ENCODE measurements at regions not wholly inside any gene's neighbourhood (a gene's known extent, or its start where the extent isn't known, plus 50 kb on each side); places are given as distances from the start of the nearest gene placed in this dataset.

DNA sequence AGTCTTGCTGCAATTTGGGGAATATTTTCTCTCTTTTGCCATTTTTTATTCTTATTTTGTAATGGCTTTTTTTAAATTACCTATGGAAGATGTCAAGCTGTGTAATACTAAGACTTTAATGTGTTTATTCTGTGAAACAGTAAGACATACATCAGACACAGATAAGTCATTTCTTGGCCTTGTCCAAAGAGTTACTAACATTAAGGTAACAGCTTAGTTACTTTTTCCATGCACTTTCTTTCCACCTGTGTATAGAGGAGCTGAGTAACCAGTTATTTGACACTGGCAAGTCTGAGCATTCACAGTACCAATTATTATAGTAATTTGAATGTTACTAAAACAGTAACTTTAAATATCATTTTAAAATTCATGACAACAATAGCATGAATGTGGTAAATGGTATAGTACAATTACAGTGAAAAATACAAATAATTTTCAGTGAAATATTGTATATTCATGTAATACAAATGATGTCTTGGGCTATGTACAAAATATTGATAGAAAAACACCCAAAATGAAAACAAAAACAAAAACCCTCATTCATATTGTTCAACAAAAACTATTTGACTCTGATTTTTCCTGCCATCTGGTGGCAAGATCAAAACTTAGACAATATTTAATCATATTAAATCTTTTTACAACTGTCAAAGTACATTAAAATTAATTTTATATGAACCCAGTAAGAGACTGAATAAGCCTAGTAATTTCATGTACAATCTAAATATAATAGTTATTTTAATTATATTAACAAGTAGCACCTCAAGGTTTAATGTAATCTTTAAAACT lies 259.8 kb upstream of the SEMA3A start:
- Histone ChIP-seq H3K4me3 (replicated peaks in 1 of 2; ENCODE audit: low read depth in 1 of 2, low read length in 2 of 2) (no peak overlapping the region), H3K36me3 (ENCODE audit: control insufficient read depth in 1 of 2, insufficient read depth in 2 of 2, low read length in 2 of 2) (no peaks in the 10 kb centered on the region), H3K27me3 (ENCODE audit: insufficient read depth, low read length) (no peaks in the 10 kb centered on the region), H3K4me1 (ENCODE audit: control insufficient read depth in 1 of 2, insufficient read depth in 2 of 2, low read length in 2 of 2) (no peaks in the 10 kb centered on the region), H3K4me2 (ENCODE audit: low read length) (no peak overlapping the region), H4K20me1 (ENCODE audit: insufficient read depth) (no peaks in the 10 kb centered on the region), H3K9me2 (ENCODE audit: insufficient read depth) (0 out of 2 replicates have a peak, but pooled peaks cover 2% of the 10 kb centered on the region), H2AFZ (ENCODE audit: low read depth, low read length, poor library complexity, severe bottlenecking) (peak overlapping the region; percentile 81), H3K27ac (ENCODE audit: low read depth, low read length) (no peak overlapping the region), H3K79me2 (ENCODE audit: insufficient read depth, low read length) (no peaks in the 10 kb centered on the region), H3K9me3 (ENCODE audit: control insufficient read depth in 1 of 2, insufficient read depth in 1 of 2, low read depth in 1 of 2, low read length in 2 of 2) (no peaks in the 10 kb centered on the region), H3K9ac (ENCODE audit: low read length) (no peak overlapping the region)
- TF ChIP-seq, protein P1, sequence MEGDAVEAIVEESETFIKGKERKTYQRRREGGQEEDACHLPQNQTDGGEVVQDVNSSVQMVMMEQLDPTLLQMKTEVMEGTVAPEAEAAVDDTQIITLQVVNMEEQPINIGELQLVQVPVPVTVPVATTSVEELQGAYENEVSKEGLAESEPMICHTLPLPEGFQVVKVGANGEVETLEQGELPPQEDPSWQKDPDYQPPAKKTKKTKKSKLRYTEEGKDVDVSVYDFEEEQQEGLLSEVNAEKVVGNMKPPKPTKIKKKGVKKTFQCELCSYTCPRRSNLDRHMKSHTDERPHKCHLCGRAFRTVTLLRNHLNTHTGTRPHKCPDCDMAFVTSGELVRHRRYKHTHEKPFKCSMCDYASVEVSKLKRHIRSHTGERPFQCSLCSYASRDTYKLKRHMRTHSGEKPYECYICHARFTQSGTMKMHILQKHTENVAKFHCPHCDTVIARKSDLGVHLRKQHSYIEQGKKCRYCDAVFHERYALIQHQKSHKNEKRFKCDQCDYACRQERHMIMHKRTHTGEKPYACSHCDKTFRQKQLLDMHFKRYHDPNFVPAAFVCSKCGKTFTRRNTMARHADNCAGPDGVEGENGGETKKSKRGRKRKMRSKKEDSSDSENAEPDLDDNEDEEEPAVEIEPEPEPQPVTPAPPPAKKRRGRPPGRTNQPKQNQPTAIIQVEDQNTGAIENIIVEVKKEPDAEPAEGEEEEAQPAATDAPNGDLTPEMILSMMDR (IDR thresholded peaks at IDR 0.05 in 2 of 3, conservative IDR thresholded peaks at IDR 0.05 in 1 of 3; ENCODE audit: borderline replicate concordance in 1 of 3, insufficient read depth in 1 of 3, low read depth in 2 of 3, low read length in 2 of 3): peak; percentile 11 to 26 (median 22); a peak in 3 of 6 replicates
- TF ChIP-seq RAD21 (IDR thresholded peaks at IDR 0.05; ENCODE audit: low read depth): peak; percentile 49; the same call in 1 of the 2 replicates
- TF ChIP-seq EZH2 (IDR thresholded peaks at IDR 0.05): no peak
- no peak for DNase-seq (ENCODE audit: low read depth, low spot score)
- no peak for ATAC-seq
- BruUV-seq (replicated peaks): no TSS peak
- intact Hi-C loops (cut with micrococcal nuclease): loop anchor here (2.0 kb wide), 1 partner anchor 478 kb away; no protein-coding TSS in a partner anchor
- RAD21 ChIA-PET (ENCODE audit: low non-redundant PET in 1 of 2, low total read pairs in 2 of 2, uncharacterized antibody in 2 of 2, unreplicated experiment in 2 of 2): no interaction called here
- POLR2A ChIA-PET: no interaction called here
- CTCF ChIA-PET: interaction anchor here (0.9 to 2.8 kb wide), 3 partner anchors 267 to 518 kb away, joined by 3 to 9 read pairs (median 3); no protein-coding TSS in a partner anchor

DNA sequence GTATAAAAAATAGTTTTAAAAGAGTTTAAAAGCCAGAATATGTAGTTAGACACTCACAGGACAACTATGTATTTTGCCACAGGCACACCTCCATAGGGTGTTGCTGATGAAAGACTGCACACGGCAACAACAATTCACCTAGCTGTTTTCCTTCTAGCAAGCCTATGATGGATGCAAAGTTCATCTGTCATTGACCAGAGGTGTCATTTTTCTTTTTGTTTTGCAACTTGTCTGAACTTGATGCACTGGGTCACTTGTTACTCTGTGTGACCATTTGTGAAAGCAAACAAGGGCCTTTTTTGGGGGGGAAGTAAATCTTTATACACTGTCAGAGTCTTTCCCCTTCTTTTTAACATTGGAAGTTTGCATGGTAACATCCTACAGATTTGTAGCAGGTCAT lies 258.0 kb upstream of the SEMA3A start:
- no peaks in the 10 kb centered on the region for H3K9me3 ChIP-seq (ENCODE audit: control insufficient read depth in 1 of 2, insufficient read depth in 1 of 2, low read depth in 1 of 2, low read length in 2 of 2)
- no peaks in the 10 kb centered on the region for H3K27me3 ChIP-seq (ENCODE audit: insufficient read depth, low read length)
- H3K4me2 ChIP-seq (ENCODE audit: low read length): no peak overlapping the region
- intact Hi-C loops (cut with micrococcal nuclease): no loop called here
- H3K4me1 ChIP-seq (ENCODE audit: control insufficient read depth in 1 of 2, insufficient read depth in 2 of 2, low read length in 2 of 2): no peaks in the 10 kb centered on the region
- H3K9ac ChIP-seq (ENCODE audit: low read length): no peak overlapping the region
- ATAC-seq (no peak), DNase-seq (ENCODE audit: low read depth, low spot score) (no peak)
- H3K9me2 ChIP-seq (ENCODE audit: insufficient read depth): 0 out of 2 replicates have a peak, but pooled peaks cover 2% of the 10 kb centered on the region
- no peak overlapping the region for H3K4me3 ChIP-seq (replicated peaks in 1 of 2; ENCODE audit: low read depth in 1 of 2, low read length in 2 of 2)
- CTCF ChIA-PET: no interaction called here
- POLR2A ChIA-PET: no interaction called here
- no TSS peak for BruUV-seq (replicated peaks)
- no peak overlapping the region for H3K27ac ChIP-seq (ENCODE audit: low read depth, low read length)
- no peak overlapping the region for H2AFZ ChIP-seq (ENCODE audit: low read depth, low read length, poor library complexity, severe bottlenecking)
- H3K79me2 ChIP-seq (ENCODE audit: insufficient read depth, low read length): no peaks in the 10 kb centered on the region
- no peaks in the 10 kb centered on the region for H3K36me3 ChIP-seq (ENCODE audit: control insufficient read depth in 1 of 2, insufficient read depth in 2 of 2, low read length in 2 of 2)
- no peak for TF ChIP-seq ZFX (IDR thresholded peaks at IDR 0.05)
- no peak for TF ChIP-seq RAD21 (IDR thresholded peaks at IDR 0.05; ENCODE audit: low read depth)
- no peak for TF ChIP-seq EZH2phosphoT487 (IDR thresholded peaks at IDR 0.05; ENCODE audit: borderline replicate concordance)
- no peak for TF ChIP-seq POLR2A (IDR thresholded peaks at IDR 0.05; ENCODE audit: borderline replicate concordance, extremely low read depth, insufficient read depth, insufficient read length)
- RAD21 ChIA-PET (ENCODE audit: low non-redundant PET in 1 of 2, low total read pairs in 2 of 2, uncharacterized antibody in 2 of 2, unreplicated experiment in 2 of 2): interaction anchor here in 1 of 2 experiments (0.7 kb wide), 1 partner anchor 841 kb away, joined by 3 read pairs; no protein-coding TSS in a partner anchor
- H4K20me1 ChIP-seq (ENCODE audit: insufficient read depth): no peaks in the 10 kb centered on the region

Measured in HCT116 (cell line).